NB4 (cell line): ENCODE measurements at regions not wholly inside any gene's neighbourhood (a gene's known extent, or its start where the extent isn't known, plus 50 kb on each side); places are given as distances from the start of the nearest gene placed in this dataset.

ENCODE experiments used
- MYC ChIP-seq: IDR thresholded peaks from 2 replicates; pipeline ENCODE4 v1.6.1; 2011; ENCODE audit warnings: low read depth, low read length
- TF ChIP-seq, protein P1 (sequence below): IDR thresholded peaks from one replicate; pipeline ENCODE4 v1.5.1; 2012; ENCODE audit warnings: low read depth, low read length

- TF ChIP-seq, protein P1, sequence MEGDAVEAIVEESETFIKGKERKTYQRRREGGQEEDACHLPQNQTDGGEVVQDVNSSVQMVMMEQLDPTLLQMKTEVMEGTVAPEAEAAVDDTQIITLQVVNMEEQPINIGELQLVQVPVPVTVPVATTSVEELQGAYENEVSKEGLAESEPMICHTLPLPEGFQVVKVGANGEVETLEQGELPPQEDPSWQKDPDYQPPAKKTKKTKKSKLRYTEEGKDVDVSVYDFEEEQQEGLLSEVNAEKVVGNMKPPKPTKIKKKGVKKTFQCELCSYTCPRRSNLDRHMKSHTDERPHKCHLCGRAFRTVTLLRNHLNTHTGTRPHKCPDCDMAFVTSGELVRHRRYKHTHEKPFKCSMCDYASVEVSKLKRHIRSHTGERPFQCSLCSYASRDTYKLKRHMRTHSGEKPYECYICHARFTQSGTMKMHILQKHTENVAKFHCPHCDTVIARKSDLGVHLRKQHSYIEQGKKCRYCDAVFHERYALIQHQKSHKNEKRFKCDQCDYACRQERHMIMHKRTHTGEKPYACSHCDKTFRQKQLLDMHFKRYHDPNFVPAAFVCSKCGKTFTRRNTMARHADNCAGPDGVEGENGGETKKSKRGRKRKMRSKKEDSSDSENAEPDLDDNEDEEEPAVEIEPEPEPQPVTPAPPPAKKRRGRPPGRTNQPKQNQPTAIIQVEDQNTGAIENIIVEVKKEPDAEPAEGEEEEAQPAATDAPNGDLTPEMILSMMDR = no peak
- TF ChIP-seq MYC = no peak
Measured at GRCh38 chr3:30114918-30115317, 491.5 kb upstream of the TGFBR2 start.
